SJSA1 (cell line): ENCODE measurements at regions not wholly inside any gene's neighbourhood (a gene's known extent, or its start where the extent isn't known, plus 50 kb on each side); places are given as distances from the start of the nearest gene placed in this dataset.
"Not testable (repeated sequence)": the region's sequence is repeated elsewhere in the genome, so short reads cannot be mapped to it uniquely, and the experiment has no call there.

Source experiments
- DNase-seq, 2 experiments: peaks; one replicate each; pipeline ENCODE4 v3.0.0-alpha.2; 2015 to 2020; ENCODE audit warnings: low spot score in 2 of 2, low read depth in 1 of 2
- H3K27ac ChIP-seq: fragments of 250-450 bp; sonication (Bioruptor Pico); 2 replicates; pipeline ENCODE4 v1.5.1; 2020; ENCODE audit warnings: mild to moderate bottlenecking, moderate library complexity
- H3K27me3 ChIP-seq: fragments of 250-450 bp; sonication (Bioruptor Pico); replicated peaks from 2 replicates; pipeline ENCODE4 v1.5.1; 2020; ENCODE audit warnings: mild to moderate bottlenecking, moderate library complexity
- H3K36me3 ChIP-seq: fragments of 250-450 bp; sonication (Bioruptor Pico); 2 replicates; pipeline ENCODE4 v1.5.1; 2020; ENCODE audit warnings: mild to moderate bottlenecking
- H3K4me1 ChIP-seq: fragments of 250-450 bp; sonication (Bioruptor Pico); replicated peaks from 2 replicates; pipeline ENCODE4 v1.6.1; 2021; ENCODE audit warnings: mild to moderate bottlenecking
- H3K4me3 ChIP-seq: fragments of 250-450 bp; sonication (Bioruptor Pico); 2 replicates; pipeline ENCODE4 v1.5.1; 2020; ENCODE audit warnings: mild to moderate bottlenecking
- H3K9me3 ChIP-seq: fragments of 250-450 bp; sonication (Bioruptor Pico); replicated peaks from 2 replicates; pipeline ENCODE4 v1.5.1; 2020; ENCODE audit warnings: mild to moderate bottlenecking

- H3K9me3 ChIP-seq, result no peaks in the 10 kb centered on the region
- no peak overlapping the region for H3K27ac ChIP-seq
- DNase-seq, result no peak
- no peaks in the 10 kb centered on the region for H3K27me3 ChIP-seq
- H3K4me1 ChIP-seq, result peaks cover 32% of the 10 kb centered on the region
- no peak overlapping the region for H3K4me3 ChIP-seq
- H3K36me3 ChIP-seq, result no peaks in the 10 kb centered on the region
Observed at GRCh38 chr7:116403265-116403664, 96.3 kb upstream of the CAV2 start.

- Histone ChIP-seq H3K4me3 (no peak overlapping the region), H3K27ac (no peak overlapping the region)
Observed at GRCh38 chr7:116404389-116404788, 95.1 kb upstream of the CAV2 start.

GRCh38 chr7:116405810-116406209 lies 93.7 kb upstream of the CAV2 start:
- Histone ChIP-seq H3K27me3 (no peaks in the 10 kb centered on the region), H3K27ac (no peak overlapping the region), H3K36me3 (no peaks in the 10 kb centered on the region), H3K4me1 (peaks cover 15% of the 10 kb centered on the region; the same call in 1 of the 2 replicates), H3K9me3 (no peaks in the 10 kb centered on the region), H3K4me3 (no peak overlapping the region)
- no peak for DNase-seq

More at GRCh38 chr7:116404389-116404788, 95.1 kb upstream of the CAV2 start:
- Histone ChIP-seq H3K27me3 (no peaks in the 10 kb centered on the region), H3K4me1 (peaks cover 29% of the 10 kb centered on the region), H3K9me3 (no peaks in the 10 kb centered on the region), H3K36me3 (no peaks in the 10 kb centered on the region)
- no peak for DNase-seq

GRCh38 chr7:116407165-116407564 lies 92.4 kb upstream of the CAV2 start:
- DNase-seq, result no peak
- H3K4me1 ChIP-seq, result 0 out of 2 replicates have a peak, but pooled peaks cover 7% of the 10 kb centered on the region
- no peaks in the 10 kb centered on the region for H3K36me3 ChIP-seq

GRCh38 chr7:116408166-116408565 lies 91.4 kb upstream of the CAV2 start:
- Histone ChIP-seq H3K4me3 (no peak overlapping the region), H3K9me3 (no peaks in the 10 kb centered on the region), H3K27ac (no peak overlapping the region), H3K4me1 (0 out of 2 replicates have a peak, but pooled peaks cover 7% of the 10 kb centered on the region), H3K36me3 (no peaks in the 10 kb centered on the region), H3K27me3 (no peaks in the 10 kb centered on the region)
- DNase-seq, result no peak

More at GRCh38 chr7:116407165-116407564, 92.4 kb upstream of the CAV2 start:
- Histone ChIP-seq H3K27me3 (no peaks in the 10 kb centered on the region), H3K9me3 (no peaks in the 10 kb centered on the region), H3K27ac (no peak overlapping the region), H3K4me3 (no peak overlapping the region)

- not testable (repeated sequence) for H3K4me3 ChIP-seq, H3K4me1 ChIP-seq, H3K27me3 ChIP-seq, H3K36me3 ChIP-seq, H3K27ac ChIP-seq, DNase-seq, H3K9me3 ChIP-seq
Observed at GRCh38 chr7:116408831-116409453, 90.6 kb upstream of the CAV2 start.

GRCh38 chr7:116410694-116411093 lies 88.8 kb upstream of the CAV2 start:
- H3K9me3 ChIP-seq, H3K4me1 ChIP-seq, H3K27ac ChIP-seq, H3K4me3 ChIP-seq, H3K27me3 ChIP-seq, DNase-seq, H3K36me3 ChIP-seq: not testable (repeated sequence)

GRCh38 chr7:116417593-116418345 lies 81.8 kb upstream of the CAV2 start:
- Histone ChIP-seq H3K4me1 (peaks cover 27% of the 10 kb centered on the region), H3K27ac (no peak overlapping the region), H3K4me3 (no peak overlapping the region), H3K9me3 (no peaks in the 10 kb centered on the region), H3K36me3 (no peaks in the 10 kb centered on the region), H3K27me3 (no peaks in the 10 kb centered on the region)
- DNase-seq, result no peak

- no peaks in the 10 kb centered on the region for H3K9me3 ChIP-seq
- H3K27ac ChIP-seq, result no peak overlapping the region
- peaks cover 28% of the 10 kb centered on the region for H3K4me1 ChIP-seq
- DNase-seq, result no peak
- H3K4me3 ChIP-seq, result no peak overlapping the region
- H3K27me3 ChIP-seq, result no peaks in the 10 kb centered on the region
- H3K36me3 ChIP-seq, result no peaks in the 10 kb centered on the region
Observed at GRCh38 chr7:116418524-116418923, 81.0 kb upstream of the CAV2 start.

GRCh38 chr7:116420003-116420402 lies 79.5 kb upstream of the CAV2 start:
- Histone ChIP-seq H3K27ac (no peak overlapping the region), H3K27me3 (no peaks in the 10 kb centered on the region), H3K36me3 (no peaks in the 10 kb centered on the region), H3K4me1 (peaks cover 34% of the 10 kb centered on the region), H3K4me3 (no peak overlapping the region), H3K9me3 (no peaks in the 10 kb centered on the region)
- DNase-seq, result no peak

GRCh38 chr7:116421298-116421697 lies 78.2 kb upstream of the CAV2 start:
- H3K4me1 ChIP-seq, result peaks cover 44% of the 10 kb centered on the region
- no peaks in the 10 kb centered on the region for H3K27me3 ChIP-seq
- DNase-seq, result no peak
- H3K36me3 ChIP-seq, result no peaks in the 10 kb centered on the region
- H3K27ac ChIP-seq, result no peak overlapping the region
- H3K9me3 ChIP-seq, result no peaks in the 10 kb centered on the region
- H3K4me3 ChIP-seq, result no peak overlapping the region

- Histone ChIP-seq H3K4me3 (no peak overlapping the region), H3K27ac (no peak overlapping the region), H3K4me1 (peaks cover 50% of the 10 kb centered on the region), H3K9me3 (no peaks in the 10 kb centered on the region), H3K36me3 (no peaks in the 10 kb centered on the region), H3K27me3 (no peaks in the 10 kb centered on the region)
- DNase-seq, result no peak
Observed at GRCh38 chr7:116422683-116423082, 76.9 kb upstream of the CAV2 start.

- Histone ChIP-seq H3K4me3 (no peak overlapping the region), H3K36me3 (no peaks in the 10 kb centered on the region), H3K27me3 (no peaks in the 10 kb centered on the region), H3K9me3 (no peaks in the 10 kb centered on the region), H3K27ac (no peak overlapping the region), H3K4me1 (peaks cover 44% of the 10 kb centered on the region)
- DNase-seq, result no peak
Observed at GRCh38 chr7:116423499-116423898, 76.0 kb upstream of the CAV2 start.

- peak overlapping the region; percentile 10; the same call in 1 of the 2 replicates for H3K27ac ChIP-seq
- DNase-seq, result no peak
Observed at GRCh38 chr7:116425647-116426209, 73.8 kb upstream of the CAV2 start.

More at GRCh38 chr7:116425647-116426209, 73.8 kb upstream of the CAV2 start:
- peaks cover 28% of the 10 kb centered on the region for H3K4me1 ChIP-seq
- no peaks in the 10 kb centered on the region for H3K9me3 ChIP-seq
- no peaks in the 10 kb centered on the region for H3K27me3 ChIP-seq
- no peaks in the 10 kb centered on the region for H3K36me3 ChIP-seq
- H3K4me3 ChIP-seq, result no peak overlapping the region
